ENCODE measurements at regions not wholly inside any gene's neighbourhood (a gene's known extent, or its start where the extent isn't known, plus 50 kb on each side); places are given as distances from the start of the nearest gene placed in this dataset.

DNA sequence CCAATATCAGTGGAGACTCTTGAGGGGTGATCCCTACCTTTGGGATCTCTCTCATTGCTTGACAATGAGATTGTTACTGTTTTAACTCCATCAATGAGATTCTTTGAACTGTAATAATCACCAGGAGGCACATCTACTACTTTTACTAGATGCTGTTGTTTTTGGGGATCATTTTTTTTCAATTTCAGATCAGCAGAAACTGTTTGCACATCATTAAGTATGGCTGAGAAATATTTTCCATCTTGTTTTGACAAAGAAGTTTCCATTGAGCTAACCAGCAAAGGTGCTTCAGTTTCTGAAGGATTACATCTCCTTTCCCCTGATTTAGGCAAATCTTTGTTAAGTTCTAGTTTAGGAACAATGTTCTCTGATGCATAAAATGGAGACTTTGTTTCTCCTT is 54.8 kb upstream of the SLC4A10 start:
- H3K4me3 ChIP-seq, result no peak overlapping the region
- no peaks in the 10 kb centered on the region for H3K9me3 ChIP-seq (replicated peaks; ENCODE audit: control insufficient read depth, insufficient read depth, low read depth, low read length)
- no peaks in the 10 kb centered on the region for H3K79me2 ChIP-seq (ENCODE audit: control insufficient read depth, insufficient read depth, low read length)
- no peak for TF ChIP-seq ZFP30 (CRISPR knock-in tag; IDR thresholded peaks at IDR 0.05; ENCODE audit: borderline replicate concordance)
- no peak for TF ChIP-seq CBFB (CRISPR knock-in tag; IDR thresholded peaks at IDR 0.05)
- TF ChIP-seq RNF2 (IDR thresholded peaks at IDR 0.05), result no peak
- TF ChIP-seq, protein P1, sequence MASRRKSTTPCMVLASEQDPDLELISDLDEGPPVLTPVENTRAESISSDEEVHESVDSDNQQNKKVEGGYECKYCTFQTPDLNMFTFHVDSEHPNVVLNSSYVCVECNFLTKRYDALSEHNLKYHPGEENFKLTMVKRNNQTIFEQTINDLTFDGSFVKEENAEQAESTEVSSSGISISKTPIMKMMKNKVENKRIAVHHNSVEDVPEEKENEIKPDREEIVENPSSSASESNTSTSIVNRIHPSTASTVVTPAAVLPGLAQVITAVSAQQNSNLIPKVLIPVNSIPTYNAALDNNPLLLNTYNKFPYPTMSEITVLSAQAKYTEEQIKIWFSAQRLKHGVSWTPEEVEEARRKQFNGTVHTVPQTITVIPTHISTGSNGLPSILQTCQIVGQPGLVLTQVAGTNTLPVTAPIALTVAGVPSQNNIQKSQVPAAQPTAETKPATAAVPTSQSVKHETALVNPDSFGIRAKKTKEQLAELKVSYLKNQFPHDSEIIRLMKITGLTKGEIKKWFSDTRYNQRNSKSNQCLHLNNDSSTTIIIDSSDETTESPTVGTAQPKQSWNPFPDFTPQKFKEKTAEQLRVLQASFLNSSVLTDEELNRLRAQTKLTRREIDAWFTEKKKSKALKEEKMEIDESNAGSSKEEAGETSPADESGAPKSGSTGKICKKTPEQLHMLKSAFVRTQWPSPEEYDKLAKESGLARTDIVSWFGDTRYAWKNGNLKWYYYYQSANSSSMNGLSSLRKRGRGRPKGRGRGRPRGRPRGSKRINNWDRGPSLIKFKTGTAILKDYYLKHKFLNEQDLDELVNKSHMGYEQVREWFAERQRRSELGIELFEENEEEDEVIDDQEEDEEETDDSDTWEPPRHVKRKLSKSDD (conservative IDR thresholded peaks at IDR 0.05; ENCODE audit: low read length), result no peak
- TF ChIP-seq ZNF384 (IDR thresholded peaks at IDR 0.05; ENCODE audit: low read depth, low read length), result no peak
- no peak for TF ChIP-seq PHB (CRISPR knock-in tag; IDR thresholded peaks at IDR 0.05)
- TF ChIP-seq RBM34 (IDR thresholded peaks at IDR 0.05; ENCODE audit: borderline replicate concordance, insufficient read depth, low read length), result no peak
- no peak for TF ChIP-seq XRCC3 (IDR thresholded peaks at IDR 0.05)
- no peak for TF ChIP-seq FOXA3 (CRISPR knock-in tag; conservative IDR thresholded peaks at IDR 0.05 in 1 of 2, IDR thresholded peaks at IDR 0.05 in 1 of 2)
- no peak for TF ChIP-seq RBM17 (IDR thresholded peaks at IDR 0.05; ENCODE audit: borderline replicate concordance, low read depth, low read length)
- TF ChIP-seq, protein P2, sequence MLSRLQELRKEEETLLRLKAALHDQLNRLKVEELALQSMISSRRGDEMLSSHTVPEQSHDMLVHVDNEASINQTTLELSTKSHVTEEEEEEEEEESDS (CRISPR knock-in tag; IDR thresholded peaks at IDR 0.05), result no peak
- TF ChIP-seq PTTG1 (tag; IDR thresholded peaks at IDR 0.05; ENCODE audit: low read depth), result no peak
- TF ChIP-seq, protein P3, sequence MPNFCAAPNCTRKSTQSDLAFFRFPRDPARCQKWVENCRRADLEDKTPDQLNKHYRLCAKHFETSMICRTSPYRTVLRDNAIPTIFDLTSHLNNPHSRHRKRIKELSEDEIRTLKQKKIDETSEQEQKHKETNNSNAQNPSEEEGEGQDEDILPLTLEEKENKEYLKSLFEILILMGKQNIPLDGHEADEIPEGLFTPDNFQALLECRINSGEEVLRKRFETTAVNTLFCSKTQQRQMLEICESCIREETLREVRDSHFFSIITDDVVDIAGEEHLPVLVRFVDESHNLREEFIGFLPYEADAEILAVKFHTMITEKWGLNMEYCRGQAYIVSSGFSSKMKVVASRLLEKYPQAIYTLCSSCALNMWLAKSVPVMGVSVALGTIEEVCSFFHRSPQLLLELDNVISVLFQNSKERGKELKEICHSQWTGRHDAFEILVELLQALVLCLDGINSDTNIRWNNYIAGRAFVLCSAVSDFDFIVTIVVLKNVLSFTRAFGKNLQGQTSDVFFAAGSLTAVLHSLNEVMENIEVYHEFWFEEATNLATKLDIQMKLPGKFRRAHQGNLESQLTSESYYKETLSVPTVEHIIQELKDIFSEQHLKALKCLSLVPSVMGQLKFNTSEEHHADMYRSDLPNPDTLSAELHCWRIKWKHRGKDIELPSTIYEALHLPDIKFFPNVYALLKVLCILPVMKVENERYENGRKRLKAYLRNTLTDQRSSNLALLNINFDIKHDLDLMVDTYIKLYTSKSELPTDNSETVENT (CRISPR knock-in tag; IDR thresholded peaks at IDR 0.05), result no peak
- H3K9me1 ChIP-seq (ENCODE audit: control insufficient read depth, insufficient read depth, low read length), result no peaks in the 10 kb centered on the region
- H3K27ac ChIP-seq (ENCODE audit: extremely low read depth, low read depth, low read length), result no peak overlapping the region
- no peak overlapping the region for H2AFZ ChIP-seq (ENCODE audit: low read depth, low read length)
- no peak overlapping the region for H3K4me2 ChIP-seq (ENCODE audit: insufficient read depth, low read length)
- no peak for DNase-seq (ENCODE audit: extremely low read depth in 1 of 4, low spot score in 3 of 4)
- intact Hi-C loops (cut with micrococcal nuclease), result no loop called here
- H3K9ac ChIP-seq (ENCODE audit: insufficient read depth in 1 of 2, low read depth in 2 of 2, low read length in 2 of 2), result no peak overlapping the region
- ChIA-PET POLR2A (no interaction called here), CTCF (ENCODE audit: low intra/inter-chr PET ratio) (no interaction called here)
- no TSS peak for BruUV-seq (replicated peaks)
- no peaks in the 10 kb centered on the region for H3K36me3 ChIP-seq (ENCODE audit: control insufficient read depth, insufficient read depth, low read length)
- in situ Hi-C loops (cut with MboI), result no loop called here
- no peaks in the 10 kb centered on the region for H3K4me1 ChIP-seq (replicated peaks in 1 of 2; ENCODE audit: control insufficient read depth in 2 of 2, insufficient read depth in 2 of 2, low read length in 2 of 2)
- H4K20me1 ChIP-seq (replicated peaks; ENCODE audit: control insufficient read depth, insufficient read depth, low read length), result no peaks in the 10 kb centered on the region
- no peak for FAIRE-seq
- ATAC-seq, result no peak
- H3K27me3 ChIP-seq (ENCODE audit: control insufficient read depth in 2 of 2, insufficient read depth in 2 of 2, low read length in 2 of 2), result no peaks in the 10 kb centered on the region
